SHP77 (cell line): ENCODE measurements at regions not wholly inside any gene's neighbourhood (a gene's known extent, or its start where the extent isn't known, plus 50 kb on each side); places are given as distances from the start of the nearest gene placed in this dataset.

ENCODE experiments used
- DNase-seq, 2 experiments: peaks; one replicate each; lab custom pipeline; 2025; lab: John Stamatoyannopoulos, UW

DNA sequence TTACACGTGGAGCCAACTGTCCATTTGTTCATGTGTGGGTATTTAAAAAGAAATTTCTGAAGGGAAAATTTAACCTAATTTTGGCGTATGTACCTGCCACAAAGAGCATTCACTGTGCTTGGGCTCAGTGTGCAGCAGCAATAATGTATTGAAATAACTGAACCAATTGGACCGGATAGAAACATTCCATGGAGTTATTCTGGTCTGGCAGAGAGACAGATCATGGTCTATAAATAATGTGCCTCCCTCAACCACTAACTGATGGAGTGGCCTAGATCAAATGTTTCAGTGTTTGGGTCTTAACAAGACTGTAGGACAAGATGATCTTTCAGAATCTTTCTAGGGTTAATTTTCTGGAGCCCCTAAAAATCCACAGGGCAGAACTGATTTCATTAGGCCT, 469.7 kb downstream of the PRELID2 start:
- DNase-seq = no peak

DNA sequence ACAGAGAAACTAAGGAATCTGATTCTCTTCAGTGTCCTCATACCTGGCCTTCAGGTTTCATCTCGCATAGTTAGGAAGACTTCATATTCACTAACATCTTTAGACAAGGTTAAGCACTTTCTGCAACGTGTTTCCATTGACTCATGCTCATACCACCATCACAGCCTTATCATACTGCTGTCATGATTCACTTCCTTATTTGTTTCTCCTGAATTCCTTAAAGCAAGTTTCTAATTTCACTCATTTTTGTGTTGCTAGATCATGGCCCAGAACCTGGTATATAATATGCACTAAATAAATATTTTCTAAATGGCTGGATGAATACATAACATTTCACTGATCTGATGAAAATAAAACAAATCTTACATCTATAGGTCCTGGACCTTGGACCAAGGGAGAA, 472.9 kb downstream of the PRELID2 start:
- no peak for DNase-seq

DNA sequence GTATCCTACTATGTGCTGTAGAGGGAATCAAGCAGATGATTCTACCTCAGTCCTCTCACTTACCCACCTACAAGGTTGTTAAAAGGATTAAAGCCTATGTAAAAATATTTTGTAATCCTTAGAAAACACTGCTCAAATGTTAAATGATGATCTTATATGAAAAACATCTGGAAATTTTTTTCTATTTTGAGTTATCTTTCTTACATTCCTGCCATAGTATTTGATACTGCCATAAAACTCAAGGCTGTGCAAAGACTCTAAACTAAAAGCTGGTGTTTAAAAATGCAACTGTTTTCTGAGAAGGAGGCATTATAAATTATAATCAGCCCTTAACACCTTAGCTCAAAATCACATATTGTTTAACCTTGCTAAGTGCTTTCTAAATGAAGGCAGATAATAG, 474.2 kb downstream of the PRELID2 start:
- no peak for DNase-seq

DNA sequence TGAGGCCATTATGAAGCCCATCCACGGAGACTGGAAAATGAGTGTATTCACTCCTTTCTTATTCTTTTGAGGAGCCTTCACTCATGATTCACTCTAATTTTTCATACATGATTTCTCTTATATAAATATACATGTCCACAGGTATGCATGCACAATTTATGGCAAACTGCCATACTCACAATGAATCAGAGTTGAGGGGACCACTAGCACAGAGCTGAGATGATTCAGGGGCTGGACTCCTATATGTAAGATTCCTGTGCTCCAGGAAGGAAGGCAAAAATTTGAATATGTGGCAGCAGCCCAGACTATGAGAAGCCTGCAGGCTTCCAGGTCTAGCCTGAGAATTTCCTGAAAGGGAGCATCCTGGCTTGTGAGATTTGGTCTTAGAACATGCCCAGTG, 484.6 kb downstream of the PRELID2 start:
- DNase-seq = no peak

DNA sequence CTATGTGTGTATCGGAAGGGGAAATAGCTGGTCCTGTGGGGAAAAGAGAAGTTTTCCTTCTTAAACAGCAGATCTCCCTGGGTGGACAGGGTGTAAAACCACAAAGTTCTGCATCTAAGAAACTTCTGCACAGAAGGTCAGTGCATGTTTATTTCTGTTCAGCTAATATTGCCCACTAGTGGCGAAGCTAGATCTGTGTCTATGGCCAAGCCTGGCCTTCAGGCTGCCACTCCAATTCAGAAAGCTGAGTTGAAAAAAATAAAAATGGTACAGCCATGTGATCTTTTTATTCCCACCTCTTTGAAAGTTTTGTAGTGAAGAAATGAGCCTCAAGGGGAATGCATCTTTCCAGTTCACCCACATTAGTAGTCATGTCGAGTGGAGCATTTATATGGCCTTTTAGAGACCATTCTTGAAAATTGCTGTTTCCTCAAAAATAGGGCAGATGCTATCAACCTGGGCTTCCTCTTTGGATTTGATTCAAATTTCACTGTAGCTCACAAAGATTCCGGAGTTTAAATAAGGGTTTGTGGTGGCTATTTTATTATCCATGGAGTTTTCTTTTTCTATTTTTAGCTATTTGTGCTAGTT, 488.0 kb downstream of the PRELID2 start:
- peak in 1 of 2 experiments; percentile 3 for DNase-seq

DNA sequence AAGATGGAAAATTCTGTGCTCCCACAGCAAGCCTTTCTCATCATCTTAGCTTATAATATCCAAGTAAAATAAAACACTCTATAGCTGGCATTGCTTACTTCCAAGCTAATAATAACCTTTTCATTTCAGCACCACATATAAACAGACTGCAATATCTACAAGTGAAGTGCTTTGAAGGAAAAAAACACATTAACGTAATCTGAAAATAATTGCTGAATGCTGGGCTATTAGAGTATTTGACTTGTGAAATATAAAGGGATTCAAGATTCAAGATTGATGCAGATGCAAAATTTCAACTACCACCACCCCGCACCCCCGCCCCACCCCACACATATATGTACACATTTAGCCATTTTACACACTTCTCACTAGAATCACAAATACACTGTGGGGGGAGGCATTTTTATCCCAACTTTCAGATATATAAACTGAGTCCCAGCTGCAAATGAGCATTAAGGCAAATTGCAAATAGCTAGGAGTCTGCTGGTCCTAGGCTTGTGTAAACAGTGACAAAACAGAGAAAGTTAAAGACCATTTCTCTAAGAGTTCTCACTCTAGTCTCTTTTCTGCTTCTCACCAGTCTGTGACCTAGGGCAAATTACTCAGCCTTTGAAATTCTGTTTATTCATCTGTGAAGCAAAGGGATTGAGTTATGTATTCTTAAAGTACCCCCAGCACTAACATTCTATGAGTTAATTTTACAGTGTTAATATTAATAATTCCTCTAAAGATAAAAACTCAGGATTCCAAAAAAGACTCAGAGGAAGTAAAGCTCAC, 489.4 kb downstream of the PRELID2 start:
- DNase-seq = no peak

DNA sequence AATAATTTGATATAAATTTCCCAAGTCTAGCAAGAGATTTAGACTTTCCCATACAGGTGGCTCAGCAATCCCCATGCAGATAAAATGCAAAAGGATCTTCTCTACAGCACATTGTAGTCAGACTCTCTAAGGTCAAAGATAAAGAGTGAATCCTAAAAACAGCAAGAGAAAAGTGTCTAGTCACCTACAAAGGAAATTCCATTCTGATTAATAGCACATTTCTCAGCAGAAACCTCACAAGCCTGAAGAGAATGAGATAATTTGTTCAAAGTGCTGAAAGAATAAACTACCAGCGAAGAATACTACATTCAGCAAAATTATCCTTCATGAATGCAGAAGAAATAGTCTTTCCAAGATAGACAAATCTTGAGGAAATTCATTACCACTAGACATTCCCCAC, 493.3 kb downstream of the PRELID2 start:
- DNase-seq = no peak

DNA sequence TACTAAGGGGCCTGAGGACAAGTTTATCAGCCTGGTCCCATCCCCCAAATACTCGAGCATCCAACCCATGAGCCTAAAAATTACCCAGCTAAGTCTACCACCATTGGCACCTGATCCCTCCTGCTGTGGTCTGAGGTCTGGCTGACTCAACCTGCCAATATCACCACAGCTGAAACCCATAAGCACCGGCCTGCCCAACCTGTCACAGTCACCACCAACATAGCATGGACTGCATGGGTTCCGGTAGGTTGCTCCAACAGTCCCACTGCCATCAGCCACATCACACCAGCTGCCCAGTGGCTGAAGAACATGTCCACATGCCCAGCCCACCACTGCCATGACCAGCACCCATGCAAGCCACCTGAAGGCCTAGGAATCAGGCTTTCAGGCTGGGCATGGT, 495.0 kb downstream of the PRELID2 start:
- DNase-seq = no peak

DNA sequence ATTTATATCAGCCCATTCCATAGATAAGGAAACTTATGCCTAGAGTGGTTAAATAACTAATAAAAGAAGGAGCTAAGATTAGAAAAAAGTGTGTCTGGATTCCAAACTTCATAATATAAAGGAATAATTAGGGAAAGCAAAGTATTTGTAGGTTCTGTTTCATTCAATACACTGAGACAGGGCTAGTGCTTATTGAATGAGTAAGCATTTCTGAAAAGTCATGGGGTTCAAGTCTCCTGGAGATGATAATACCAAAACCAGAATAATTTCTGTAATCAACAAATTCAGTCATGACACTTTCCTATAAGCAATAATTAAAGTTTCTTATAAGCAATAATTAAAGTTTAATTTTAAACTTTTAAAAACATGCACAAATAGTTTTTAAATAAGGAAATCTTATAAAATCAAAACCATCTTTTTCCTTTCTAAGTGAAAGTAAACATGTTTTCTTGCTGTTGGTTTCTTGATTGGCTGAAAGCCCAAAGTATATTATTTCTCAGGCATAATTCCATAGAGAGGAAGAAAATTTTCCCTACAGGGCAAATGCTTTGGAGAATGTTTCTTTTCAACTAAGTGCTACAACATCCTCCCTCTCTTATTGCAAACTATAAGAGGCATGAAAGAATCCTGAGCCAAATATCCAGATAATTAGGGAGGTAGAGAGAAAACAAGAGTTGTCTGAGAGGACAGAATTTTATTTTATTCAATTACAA, 510.2 kb downstream of the PRELID2 start:
- DNase-seq = no peak

DNA sequence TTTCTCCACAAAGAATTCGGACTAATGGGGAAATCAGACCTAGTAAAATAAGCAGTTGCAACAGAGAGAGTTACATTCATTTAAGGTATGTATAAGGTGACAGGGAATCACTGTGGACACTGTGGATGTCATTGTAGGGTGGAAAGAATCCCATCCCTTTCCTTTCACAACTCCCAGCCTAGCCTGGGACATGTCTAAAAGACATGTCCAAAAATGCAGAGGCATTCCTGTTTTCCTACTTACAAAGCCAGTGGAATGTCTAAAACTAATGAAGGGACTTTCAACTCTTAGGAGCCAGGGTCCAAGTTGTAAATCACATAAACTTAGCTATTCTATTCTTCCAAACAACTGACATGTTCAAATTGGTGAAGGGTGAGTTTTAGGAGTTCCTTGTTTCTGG, 511.0 kb downstream of the PRELID2 start:
- no peak for DNase-seq

DNA sequence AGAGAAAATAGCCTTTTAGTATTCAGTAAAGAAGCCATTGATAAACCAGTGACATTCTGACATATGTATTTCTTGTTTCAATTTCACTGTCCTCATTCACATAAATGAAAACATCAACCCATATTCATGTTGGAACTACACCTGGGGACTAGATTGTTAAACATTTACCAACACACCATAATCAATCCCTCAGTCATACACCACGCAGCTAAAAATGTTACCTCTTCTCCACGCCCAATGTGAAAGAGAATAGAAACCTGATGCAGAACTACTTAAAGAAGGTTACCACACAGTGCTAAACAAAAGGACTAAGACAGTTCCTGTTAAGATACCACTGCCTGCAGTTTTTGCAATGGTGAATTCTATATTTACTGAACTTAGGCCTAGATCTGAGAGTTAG, 518.9 kb downstream of the PRELID2 start:
- no peak for DNase-seq

DNA sequence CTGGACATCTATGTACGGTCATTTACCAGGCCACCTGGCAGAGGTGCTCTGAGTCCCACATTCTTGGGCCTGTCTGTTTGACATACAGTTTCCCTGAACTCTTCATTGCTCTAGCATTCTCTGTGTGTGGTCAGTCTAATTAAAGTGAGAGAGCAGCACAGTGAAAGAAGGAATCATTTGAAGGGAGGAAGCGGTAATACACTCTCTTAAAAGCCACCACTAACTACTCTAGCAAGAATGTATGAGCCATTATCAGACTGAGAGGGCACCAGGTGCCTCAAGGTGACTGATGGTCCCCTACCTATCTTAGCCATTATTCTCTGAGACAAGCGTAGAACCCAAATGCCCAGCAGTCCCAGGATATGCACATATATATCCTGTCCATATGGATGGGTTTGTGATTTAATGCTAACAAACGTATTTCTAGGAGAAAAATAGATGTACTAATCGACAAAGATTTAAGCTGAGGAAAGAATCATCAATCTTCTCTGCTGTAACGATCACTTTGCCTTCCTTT, 527.2 kb downstream of the PRELID2 start:
- DNase-seq = no peak

DNA sequence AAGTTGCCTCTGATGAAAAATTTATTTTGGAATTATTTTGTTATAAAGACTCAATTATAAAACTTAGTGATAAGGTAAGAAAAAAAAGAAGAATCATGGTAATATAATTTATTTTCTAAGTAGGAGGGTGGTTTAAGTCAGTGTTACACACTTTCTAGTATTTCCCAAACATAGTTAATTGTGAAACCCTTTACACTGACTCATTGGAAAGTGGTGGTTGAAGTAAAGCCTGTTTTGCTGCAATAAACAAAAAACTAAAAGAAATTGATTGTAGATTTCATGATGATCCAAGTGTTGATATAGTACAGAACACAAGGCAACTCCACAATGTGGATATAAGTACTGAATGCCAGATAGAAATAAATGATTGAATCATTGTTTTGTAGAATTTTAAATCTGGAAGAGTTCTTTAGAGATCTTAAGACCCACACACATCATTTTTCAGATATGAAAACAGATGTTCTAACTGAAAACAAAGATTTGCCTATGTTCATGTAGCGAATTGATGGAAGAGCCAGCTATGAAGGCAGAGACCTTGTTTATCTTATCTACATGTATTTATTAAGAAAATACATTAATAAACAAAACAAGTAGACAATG, 539.8 kb downstream of the PRELID2 start:
- no peak for DNase-seq

DNA sequence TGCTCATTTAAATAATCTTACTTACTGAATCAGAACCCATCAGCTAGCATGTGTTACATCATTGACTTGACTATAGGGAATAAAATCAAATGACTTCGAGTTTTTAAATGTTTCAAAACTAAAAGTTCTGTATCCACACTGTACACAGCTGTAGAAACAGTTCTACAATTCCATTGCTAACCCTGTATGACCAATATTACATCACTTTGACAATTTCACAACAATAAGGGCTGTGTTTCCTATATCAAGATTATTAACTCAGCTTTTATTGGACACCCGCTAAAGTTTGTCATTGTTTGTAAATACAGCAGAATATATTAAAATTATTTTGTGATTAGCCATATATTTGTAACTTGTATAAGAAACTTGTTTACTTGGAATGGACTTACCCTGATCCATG, 540.8 kb downstream of the PRELID2 start:
- no peak for DNase-seq

DNA sequence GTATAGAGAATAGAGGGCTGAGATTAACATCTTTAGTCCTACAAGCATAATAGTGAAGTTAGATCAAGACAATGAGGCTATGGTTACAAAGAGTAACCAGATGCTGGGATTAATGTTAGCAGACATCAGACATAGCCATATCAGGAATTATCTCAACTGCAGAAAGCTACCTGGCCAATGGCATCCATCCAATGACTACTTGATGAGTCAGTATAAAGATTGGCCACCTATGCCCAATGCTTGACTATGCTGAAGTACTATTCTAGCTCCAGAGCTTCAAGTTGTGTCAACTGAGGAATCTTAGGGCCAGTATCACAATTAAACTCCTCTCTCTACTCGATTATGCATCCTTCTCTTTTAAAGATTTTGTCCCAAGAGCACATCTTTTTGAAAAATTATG, 541.4 kb downstream of the PRELID2 start:
- no peak for DNase-seq

DNA sequence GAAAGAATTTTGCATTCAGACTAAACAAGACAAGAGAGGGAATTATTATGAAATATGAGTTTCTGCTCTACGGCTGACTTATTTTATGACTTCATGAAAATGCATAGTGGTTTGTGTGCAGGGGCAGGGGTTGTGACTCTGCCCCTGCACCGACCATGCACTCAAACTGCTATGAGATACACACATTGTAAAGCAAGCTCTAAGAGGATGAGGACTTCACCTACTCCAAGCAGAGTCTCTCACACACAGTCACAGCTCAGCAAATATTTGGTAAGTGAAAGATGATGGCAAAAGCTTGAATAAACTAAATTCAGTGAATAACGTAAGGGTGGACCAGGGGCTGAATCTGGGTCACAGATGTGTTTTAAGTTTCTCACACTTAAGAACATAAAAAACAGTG, 542.9 kb downstream of the PRELID2 start:
- DNase-seq = no peak

DNA sequence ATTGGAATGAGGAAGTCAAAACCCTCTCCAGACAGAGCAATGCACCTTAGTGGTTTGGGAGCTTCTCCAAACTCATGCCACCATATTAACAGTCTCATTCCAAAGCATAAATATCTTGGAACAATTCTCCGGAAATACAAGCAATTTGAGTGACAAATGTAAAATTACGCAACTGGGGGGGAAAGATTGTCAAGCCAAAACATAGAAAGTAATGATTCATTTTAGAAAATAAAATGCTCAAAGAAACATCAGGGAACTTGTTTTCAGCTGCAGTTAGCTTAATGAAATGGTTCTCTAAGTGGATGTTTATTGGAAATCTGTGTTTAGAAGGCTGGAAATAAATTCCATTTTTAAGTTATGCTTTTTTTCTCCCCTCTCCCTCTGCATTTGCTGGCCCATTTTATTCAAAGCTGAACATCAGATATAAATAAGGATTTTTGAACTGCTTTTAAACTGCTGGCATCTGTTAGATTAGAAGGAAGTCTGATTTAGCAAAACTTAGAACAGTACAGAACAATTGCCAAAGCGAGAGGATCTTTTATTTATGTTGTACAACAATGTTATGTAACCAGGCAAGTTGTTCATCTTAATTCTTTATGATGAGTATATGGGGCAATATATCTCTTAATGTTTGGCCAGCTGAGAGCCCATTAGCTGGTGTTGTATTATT, 551.9 kb downstream of the PRELID2 start:
- DNase-seq = no peak

DNA sequence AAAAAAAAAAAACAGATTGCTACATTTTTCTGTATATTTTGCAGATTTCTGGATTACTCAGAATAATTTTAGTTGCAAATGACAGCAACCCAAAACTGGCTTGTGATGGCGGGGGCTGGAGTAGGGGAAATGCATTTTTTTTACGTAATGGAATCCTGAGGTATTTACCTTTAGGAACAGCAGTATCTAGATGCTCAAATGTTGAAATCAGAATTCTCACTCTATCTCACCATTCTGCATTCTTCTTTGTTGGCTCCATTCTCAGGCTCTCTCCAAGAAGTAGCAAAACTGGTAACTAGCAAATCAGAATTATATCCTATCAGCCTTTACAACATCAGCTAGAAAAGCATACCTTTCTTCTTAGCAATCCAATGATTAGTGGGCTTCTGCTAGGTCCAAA, 554.3 kb downstream of the PRELID2 start:
- DNase-seq = no peak

DNA sequence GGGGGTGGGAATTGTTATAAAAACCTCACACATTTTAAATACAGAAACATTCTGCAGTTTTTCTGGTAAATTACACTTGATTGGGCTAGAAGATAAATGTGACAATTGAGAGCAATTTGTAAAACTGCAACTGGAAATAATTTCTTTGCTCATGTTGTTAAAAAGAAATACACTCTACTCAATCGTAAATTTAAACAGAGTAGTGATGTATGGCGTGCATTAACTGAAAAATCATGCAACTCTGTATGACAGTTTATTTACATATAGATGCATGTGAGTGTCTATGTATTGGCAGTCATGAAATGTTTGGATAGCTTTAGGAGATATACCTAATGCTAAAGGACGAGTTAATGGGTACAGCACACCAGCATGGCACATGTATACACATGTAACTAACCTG, 554.9 kb downstream of the PRELID2 start:
- no peak for DNase-seq

DNA sequence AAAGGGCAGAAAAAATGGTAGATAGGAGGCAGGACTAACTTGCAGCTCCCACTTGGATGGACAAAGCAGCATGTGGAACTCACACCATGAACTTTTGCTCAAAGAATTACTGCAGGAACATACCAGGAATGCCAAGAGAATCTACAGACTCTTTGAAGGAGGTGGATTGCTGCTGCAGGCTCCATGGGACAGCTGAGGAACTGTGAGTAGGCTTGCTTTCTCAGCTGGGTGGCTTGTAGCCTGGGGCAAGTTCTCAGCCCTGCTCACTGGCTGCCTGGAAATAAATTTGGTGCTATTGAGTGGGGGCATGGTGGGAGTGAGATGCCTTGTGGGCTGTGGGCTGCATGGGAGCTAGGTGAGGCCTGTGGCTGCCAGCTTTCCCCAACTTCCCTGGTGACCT, 574.5 kb downstream of the PRELID2 start:
- DNase-seq = no peak

DNA sequence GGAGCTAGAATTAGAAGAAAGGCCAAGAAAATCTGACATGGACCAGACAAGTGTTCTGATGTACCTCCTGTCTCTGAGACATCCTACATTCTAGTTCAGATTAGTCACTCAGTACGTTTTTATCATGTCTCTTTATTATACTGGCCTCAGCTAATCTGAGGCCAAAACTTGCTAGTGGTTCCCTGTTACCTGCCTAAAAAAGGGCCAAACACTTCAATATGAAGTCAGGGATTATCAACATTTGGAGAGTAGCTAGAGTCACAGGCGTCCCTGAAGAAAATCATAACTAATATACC, 587.4 kb downstream of the PRELID2 start:
- no peak for DNase-seq

DNA sequence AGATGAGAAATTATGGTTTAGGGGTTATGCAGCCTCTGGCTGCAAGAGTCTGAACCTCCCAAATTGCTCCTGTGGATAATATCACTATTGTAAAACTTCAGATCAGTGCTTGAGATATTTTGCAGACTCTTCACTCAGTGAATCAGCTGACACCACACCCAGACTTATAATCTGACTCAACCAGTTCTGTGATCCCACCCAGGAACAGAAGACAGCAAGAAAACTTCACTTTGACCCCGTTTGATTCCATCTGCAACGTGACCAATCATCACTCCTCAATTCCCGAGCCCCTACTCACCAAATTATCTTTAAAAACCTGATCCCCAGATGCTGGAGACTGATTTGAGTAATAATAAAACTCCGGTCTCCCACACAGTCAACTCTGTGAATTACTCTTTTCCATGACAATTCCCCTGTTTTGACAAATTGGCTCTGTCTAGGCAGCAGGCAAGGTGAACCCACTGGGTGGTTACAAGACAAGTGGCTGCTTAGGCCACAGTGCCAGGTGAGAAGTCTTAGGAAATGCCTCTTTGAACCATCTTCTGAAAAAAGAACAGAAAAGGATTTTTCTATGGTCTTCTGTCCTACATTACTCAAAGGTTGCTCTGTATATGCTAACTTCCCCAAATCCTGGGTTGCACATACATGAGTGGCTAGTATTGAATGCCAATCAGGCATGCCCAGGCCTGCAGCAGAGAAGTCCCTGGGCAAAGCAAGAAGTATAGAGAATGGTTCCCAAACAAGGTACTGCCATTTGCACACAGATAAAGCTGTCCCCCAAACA, 588.0 kb downstream of the PRELID2 start:
- no peak for DNase-seq
